ENCODE measurements at regions not wholly inside any gene's neighbourhood (a gene's known extent, or its start where the extent isn't known, plus 50 kb on each side); places are given as distances from the start of the nearest gene placed in this dataset.
"Not testable (repeated sequence)": the region's sequence is repeated elsewhere in the genome, so short reads cannot be mapped to it uniquely, and the experiment has no call there.

GRCh38 chr16:48817032-48817431 is 207.1 kb upstream of the N4BP1 start:
- no peak for DNase-seq

- no peak for DNase-seq
These were observed 206.4 kb upstream of the N4BP1 start for GRCh38 chr16:48816393-48816792.

- no peak for DNase-seq
These were observed 205.0 kb upstream of the N4BP1 start for GRCh38 chr16:48814994-48815393.

- no peak for DNase-seq
These were observed 203.5 kb upstream of the N4BP1 start for GRCh38 chr16:48813485-48813884.

- no peak for DNase-seq
These were observed 202.9 kb upstream of the N4BP1 start for GRCh38 chr16:48812856-48813255.

DNA sequence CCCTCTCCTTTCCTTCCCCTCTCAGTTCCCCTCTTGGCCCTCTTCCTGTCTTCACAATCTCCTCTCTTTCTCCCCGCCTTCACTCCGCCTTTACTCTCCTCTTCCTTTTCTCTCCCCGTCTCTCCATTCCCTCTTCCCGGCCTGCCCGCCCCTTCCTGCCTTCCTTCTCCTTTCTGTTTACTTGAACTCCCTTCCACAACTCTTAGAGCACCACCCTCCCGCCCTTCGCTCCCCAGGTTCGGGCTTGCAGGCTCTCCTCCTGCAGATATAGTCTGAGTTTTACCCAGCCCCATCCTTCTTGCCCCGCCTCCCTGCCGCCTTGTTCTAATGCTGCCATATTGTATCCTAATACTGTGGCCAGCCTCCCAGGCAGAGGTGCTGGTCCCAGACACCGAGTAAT is 201.5 kb upstream of the N4BP1 start:
- DNase-seq, result no peak

GRCh38 chr16:48810803-48811453 is 200.9 kb upstream of the N4BP1 start:
- DNase-seq, result no peak

DNA sequence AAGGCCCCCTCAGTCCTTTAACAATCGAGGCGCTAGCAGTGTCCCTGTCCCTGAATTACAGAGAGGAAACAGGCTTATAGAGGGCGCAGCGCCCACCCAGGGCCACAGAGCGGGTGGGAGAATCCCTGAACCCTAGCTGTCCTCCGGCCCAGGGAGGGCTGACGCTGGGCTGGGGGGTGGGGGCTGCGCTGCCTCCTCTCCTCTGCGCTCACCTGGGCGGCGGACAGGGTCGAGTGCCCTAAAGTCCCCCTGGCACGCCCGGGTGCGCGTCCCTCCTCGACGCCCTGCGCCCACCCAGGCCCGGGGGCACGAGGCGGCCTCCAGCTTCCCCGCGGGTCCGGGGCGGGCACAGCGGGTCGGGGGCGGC is 200.4 kb upstream of the N4BP1 start:
- DNase-seq, result no peak

GRCh38 chr16:48790151-48790550 is 180.2 kb upstream of the N4BP1 start:
- DNase-seq, result no peak

GRCh38 chr16:48788475-48788874 is 178.5 kb upstream of the N4BP1 start:
- DNase-seq, result no peak

DNA sequence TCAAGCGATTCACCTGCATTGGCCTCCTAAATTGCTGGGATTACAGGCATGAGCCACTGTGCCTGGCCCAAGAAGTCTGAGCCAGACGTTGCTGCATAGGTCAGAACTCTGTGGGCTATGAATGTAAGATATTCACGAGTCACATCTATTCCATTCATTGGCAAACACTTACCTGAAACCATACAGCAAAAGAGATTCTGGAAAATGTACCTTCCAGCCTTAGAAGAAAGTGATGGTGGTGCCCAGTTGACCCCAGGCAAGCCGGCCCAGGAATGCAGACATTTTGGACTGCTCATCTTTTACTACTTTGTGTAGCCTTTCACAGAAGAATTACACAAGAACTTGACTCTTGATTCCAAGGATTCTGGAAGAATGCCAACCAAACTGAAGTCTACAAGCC is 135.6 kb upstream of the N4BP1 start:
- DNase-seq, result no peak

- DNase-seq, result no peak
These were observed 131.0 kb upstream of the N4BP1 start for GRCh38 chr16:48740964-48741363.

GRCh38 chr16:48734220-48734619 is 124.2 kb upstream of the N4BP1 start:
- no peak for DNase-seq

GRCh38 chr16:48704710-48705109 is 94.7 kb upstream of the N4BP1 start:
- DNase-seq, result no peak

GRCh38 chr16:48687421-48688038 is 77.5 kb upstream of the N4BP1 start:
- DNase-seq, result peak; percentile 70

DNA sequence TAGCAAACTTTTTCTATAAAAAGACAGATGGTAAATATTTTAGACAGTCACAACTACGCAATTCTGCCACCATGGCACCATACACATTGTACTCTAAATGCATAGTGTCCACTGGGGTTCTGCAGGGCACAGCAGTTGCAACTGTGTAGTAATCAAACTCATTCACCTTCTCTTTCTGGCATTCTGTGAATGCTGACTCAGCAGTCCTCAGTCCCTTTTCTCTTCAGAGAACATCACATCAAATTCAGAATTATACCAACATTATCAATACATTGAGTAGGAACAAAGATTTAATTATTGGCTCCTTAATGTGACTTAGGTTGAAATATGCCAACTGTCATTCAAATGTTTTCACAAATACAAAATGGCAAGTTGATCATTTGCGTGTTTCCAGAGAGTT is 74.2 kb upstream of the N4BP1 start:
- DNase-seq, result no peak

GRCh38 chr16:48682971-48683370 is 73.0 kb upstream of the N4BP1 start:
- DNase-seq, result no peak

- no peak for DNase-seq
These were observed 71.5 kb upstream of the N4BP1 start for GRCh38 chr16:48681520-48681919.

- no peak for DNase-seq
These were observed 70.9 kb upstream of the N4BP1 start for GRCh38 chr16:48680881-48681280.

DNA sequence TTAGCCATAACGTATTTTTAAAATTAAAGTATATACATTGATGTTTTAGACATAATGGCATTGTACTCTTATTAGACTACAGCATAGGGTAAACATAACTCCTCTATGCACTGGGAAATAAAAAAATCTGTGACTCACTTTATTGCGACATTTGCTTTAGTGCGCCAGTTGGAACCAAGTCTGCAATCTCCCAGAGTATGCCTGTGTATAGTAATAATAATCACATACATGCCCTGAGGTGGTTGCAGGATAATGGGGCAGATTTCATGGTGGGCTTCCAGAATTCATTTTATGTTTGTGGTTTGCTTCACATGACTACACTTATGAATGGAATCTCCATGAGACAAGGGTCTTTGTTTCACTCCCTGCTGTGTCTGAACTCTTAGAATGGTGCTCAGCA is 66.9 kb upstream of the N4BP1 start:
- no peak for DNase-seq

DNA sequence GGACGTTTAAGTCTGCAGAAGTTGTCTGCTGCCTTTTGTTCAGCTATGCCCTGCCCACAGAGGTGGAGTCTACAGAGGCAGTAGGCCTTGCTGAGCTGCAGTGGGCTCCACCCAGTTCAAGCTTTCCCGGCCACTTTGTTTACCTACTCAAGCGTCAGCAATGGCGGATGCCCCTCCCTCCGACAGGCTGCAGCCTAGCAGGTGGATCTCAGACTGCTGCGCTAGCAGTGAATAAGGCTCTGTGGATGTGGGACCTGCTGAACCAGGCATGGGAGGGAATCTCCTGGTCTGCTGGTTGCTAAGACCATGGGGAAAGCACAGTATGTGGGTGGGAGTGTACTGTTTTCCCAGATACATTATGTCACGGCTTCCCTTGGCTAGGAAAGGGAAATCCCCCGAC is 58.2 kb upstream of the N4BP1 start:
- not testable (repeated sequence) for DNase-seq

DNA sequence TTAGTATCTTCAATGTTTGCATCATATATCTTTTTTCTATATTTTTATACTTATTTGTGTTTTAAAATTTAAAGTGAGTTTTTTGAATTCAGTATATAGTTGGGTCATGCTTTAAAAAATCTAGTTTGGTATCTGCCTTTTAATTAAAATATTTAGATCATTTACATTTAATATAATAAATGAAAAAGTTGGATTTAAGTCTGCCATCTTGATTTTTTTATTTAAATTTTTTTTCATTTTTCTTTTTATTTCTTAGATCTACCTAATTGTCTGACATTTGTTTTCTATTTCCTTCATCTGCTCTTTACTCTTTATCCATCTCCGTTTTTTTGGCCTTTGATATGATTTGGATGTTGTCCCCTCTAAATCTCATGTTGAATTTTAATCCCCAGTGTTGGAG is 50.0 kb upstream of the N4BP1 start:
- no peak for DNase-seq
